SKM-1 treated with dmso at 0.1 percent for 144 hours (cell line): ENCODE measurements at regions not wholly inside any gene's neighbourhood (a gene's known extent, or its start where the extent isn't known, plus 50 kb on each side); places are given as distances from the start of the nearest gene placed in this dataset.
"Not testable (repeated sequence)": the region's sequence is repeated elsewhere in the genome, so short reads cannot be mapped to it uniquely, and the experiment has no call there.

ENCODE experiments used
- DNase-seq: peaks from one replicate; lab custom pipeline; 2025; ENCODE audit not compliant: unreplicated experiment; lab: John Stamatoyannopoulos, UW

GRCh38 chr1:199931666-199932377 is 95.7 kb upstream of the NR5A2 start:
- DNase-seq: peak; percentile 41

GRCh38 chr1:199932462-199932861 is 95.0 kb upstream of the NR5A2 start:
- DNase-seq: no peak

GRCh38 chr1:199936441-199936840 is 91.1 kb upstream of the NR5A2 start:
- no peak for DNase-seq

- DNase-seq: no peak
Measured at GRCh38 chr1:199937161-199937560, 90.3 kb upstream of the NR5A2 start.

- DNase-seq: no peak
Measured at GRCh38 chr1:199937661-199938060, 89.8 kb upstream of the NR5A2 start.

GRCh38 chr1:199944986-199945385 is 82.5 kb upstream of the NR5A2 start:
- DNase-seq: no peak

- DNase-seq: no peak
Measured at GRCh38 chr1:199945591-199945990, 81.9 kb upstream of the NR5A2 start.

GRCh38 chr1:199946305-199947155 is 81.0 kb upstream of the NR5A2 start:
- no peak for DNase-seq

- no peak for DNase-seq
Measured at GRCh38 chr1:199948587-199949280, 78.8 kb upstream of the NR5A2 start.

- not testable (repeated sequence) for DNase-seq
Measured at GRCh38 chr1:199951005-199951404, 76.5 kb upstream of the NR5A2 start.

- DNase-seq: no peak
Measured at GRCh38 chr1:199953651-199954050, 73.9 kb upstream of the NR5A2 start.

- DNase-seq: no peak
Measured at GRCh38 chr1:199954699-199955098, 72.8 kb upstream of the NR5A2 start.

- DNase-seq: no peak
Measured at GRCh38 chr1:199955235-199955634, 72.3 kb upstream of the NR5A2 start.

GRCh38 chr1:199956005-199956404 is 71.5 kb upstream of the NR5A2 start:
- DNase-seq: no peak

GRCh38 chr1:199959033-199959774 is 68.3 kb upstream of the NR5A2 start:
- DNase-seq: no peak

GRCh38 chr1:199959775-199960110 is 67.8 kb upstream of the NR5A2 start:
- no peak for DNase-seq

GRCh38 chr1:199970125-199970524 is 57.4 kb upstream of the NR5A2 start:
- no peak for DNase-seq

GRCh38 chr1:199976496-199977144 is 50.9 kb upstream of the NR5A2 start:
- peak; percentile 62 for DNase-seq
